ENCODE measurements at regions not wholly inside any gene's neighbourhood (a gene's known extent, or its start where the extent isn't known, plus 50 kb on each side); places are given as distances from the start of the nearest gene placed in this dataset.
"Not testable (repeated sequence)": the region's sequence is repeated elsewhere in the genome, so short reads cannot be mapped to it uniquely, and the experiment has no call there.

GRCh38 chrX:55142206-55142918, 53.5 kb downstream of the PAGE2 start:
- no peak for DNase-seq (ENCODE audit: low read depth)

DNA sequence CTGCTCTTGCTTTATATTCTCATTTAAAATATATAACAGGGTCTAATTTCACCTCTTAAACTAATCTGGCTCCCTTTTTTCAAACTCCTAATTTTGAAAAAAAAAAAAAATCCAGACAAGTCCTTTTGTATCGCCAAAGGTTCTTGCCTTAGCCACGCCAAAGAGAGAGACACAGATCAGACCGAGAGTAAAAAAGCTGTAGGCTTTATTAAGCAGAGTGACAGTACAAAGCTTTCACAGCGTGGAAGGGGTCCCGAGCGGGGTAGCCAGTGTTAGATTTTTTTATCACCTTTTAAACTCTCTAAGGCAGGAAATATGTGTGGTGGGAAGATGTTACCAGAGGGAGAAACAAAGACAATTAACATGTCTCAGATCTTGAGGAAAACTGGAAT, 54.1 kb downstream of the PAGE2 start:
- no peak for DNase-seq (ENCODE audit: low read depth)

DNA sequence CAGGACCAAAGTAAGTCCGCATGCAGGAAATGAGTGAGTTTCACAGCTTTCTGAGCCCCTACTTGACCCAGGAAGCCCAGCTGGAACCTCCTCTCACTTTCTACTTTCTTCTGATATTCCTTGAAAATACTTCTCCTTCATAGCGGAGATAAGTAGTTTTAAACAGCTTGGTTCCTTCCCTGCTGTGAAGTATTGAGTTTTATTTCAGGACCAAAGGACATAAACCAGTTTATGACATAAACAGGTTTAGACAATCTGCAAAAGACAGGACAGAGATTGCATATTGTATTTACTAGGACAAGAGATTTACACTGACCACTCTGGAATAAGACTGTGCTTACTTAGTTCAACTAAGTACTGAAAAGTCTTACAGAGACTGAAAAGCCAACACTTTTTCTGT, 54.8 kb downstream of the PAGE2 start:
- DNase-seq (ENCODE audit: low read depth) = no peak

GRCh38 chrX:55144697-55145096, 55.9 kb downstream of the PAGE2 start:
- no peak for DNase-seq (ENCODE audit: low read depth)

DNA sequence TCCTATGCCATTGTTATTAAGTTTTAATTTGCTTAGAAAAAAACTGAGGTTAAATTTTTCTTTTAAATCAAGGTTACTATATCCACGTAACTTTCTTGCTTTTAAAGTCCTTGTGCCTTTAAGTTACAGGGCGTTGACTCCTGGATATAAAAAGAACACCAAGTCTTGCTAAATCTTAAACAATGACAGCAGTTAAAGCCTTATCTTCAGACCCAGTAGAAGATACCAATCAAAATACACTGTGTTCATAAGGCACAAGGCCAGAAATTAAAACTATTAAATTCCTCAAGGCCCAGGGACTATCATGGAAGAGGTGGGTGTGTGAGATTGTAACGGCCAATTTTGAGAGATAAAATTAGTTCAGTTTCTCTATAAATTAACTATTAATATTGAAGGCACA, 60.4 kb downstream of the PAGE2 start:
- DNase-seq (ENCODE audit: low read depth) = no peak

DNA sequence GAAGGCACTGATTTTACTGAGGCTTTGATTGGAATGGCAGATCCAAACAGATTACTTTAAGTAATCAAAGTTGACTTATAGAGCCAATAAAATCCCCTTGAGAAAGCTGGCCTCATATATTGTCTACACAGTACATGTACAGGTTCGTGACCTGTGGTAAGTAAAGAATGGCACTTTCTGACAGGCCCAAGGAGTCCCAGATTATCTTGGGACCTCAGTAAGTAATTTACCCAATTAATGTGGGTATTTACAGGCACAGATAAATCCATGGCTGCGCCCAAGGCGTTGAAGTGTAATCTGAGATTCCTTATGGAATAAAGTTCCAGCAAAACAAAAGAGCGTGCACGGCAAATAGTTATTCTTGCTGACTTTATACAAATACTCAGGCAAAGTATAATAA, 62.4 kb downstream of the PAGE2 start:
- no peak for DNase-seq (ENCODE audit: low read depth)

GRCh38 chrX:55159551-55159950, 60.6 kb upstream of the PAGE5 start:
- no peak for DNase-seq (ENCODE audit: low read depth)

DNA sequence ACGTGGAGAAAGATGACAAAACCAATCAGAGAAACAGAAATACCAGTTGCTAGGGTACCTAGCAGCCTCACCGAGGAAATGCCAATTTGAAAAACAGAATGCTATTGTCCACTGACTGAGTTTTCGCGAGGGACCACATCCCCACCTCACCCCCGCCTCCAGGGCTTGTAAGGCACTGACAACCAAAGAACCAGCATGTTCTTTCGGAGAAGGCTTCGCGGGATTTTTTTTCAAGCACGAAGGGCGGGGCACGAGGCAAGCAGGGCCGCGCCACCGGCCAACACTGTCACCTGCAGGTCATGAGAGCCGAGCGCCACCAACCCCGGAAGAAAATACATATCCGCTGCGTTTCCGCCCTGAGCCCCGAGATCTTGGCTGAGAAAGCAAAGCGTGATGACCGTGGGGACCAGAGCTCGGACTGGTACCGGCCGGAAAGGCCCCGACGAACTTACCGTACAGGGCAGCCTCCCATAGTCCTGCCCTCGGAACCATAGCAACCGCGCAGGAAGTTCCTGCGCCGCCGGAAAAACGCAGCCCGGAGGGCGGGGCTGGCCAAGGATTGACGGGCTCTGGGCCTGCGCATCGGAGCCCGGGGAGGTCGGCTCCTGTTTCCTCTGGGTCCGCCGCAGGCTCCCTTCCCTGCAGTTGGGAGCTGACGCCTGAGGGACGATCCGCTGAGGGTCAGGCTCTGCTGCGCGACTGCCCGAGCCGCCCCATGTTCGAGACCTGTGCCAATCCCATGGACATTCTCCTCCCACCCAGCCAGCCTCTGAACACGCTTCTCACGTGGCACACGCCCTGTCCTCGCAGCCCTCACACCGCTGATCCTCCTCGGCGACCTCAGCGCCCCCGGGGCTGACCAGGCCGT, 59.2 kb upstream of the PAGE5 start:
- DNase-seq (ENCODE audit: low read depth) = peak; percentile 44

DNA sequence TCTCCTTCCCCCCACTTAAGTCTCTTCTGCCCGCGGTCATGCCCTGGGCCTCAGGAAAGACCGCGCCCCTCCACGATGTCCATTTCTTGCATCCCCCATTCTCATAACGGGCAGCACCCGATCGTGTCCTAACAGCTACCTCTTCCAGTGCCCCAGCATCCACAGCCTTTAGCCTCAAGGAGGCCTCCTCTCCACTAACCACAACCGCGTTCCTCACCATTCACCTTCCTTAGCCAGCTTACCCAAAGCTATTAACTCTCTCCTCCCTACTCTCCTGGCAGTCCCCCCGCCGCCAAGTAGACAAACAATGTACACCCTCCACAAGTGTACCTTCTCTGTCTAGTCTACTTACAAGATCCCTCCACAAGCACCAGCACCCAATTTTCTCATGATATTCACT, 58.6 kb upstream of the PAGE5 start:
- DNase-seq (ENCODE audit: low read depth) = no peak

GRCh38 chrX:55163171-55163570, 57.0 kb upstream of the PAGE5 start:
- DNase-seq (ENCODE audit: low read depth) = no peak

DNA sequence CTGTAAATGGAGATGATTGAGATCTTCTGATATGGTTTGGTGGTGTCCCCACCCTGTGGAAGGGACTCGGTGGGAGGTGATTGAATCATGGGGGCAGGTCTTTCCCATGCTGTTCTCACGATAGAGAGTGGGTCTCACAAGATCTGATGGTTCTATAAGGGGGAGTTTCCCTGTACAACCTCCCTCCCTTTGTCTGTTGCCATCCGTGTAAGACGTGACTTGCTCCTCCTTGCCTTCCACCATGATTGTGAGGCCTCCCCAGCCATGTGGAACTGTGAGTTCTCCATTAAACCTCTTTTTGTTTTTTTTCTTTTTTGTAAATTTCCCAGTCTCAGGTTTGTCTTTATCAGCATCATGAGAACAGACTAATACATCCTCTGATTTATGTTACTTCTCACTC, 55.1 kb upstream of the PAGE5 start:
- not testable (repeated sequence) for DNase-seq (ENCODE audit: low read depth)

GRCh38 chrX:55167124-55167803, 52.9 kb upstream of the PAGE5 start:
- no peak for DNase-seq (ENCODE audit: low read depth)

- DNase-seq (ENCODE audit: low read depth) = no peak
These were observed 52.2 kb upstream of the PAGE5 start for GRCh38 chrX:55167901-55168300.

DNA sequence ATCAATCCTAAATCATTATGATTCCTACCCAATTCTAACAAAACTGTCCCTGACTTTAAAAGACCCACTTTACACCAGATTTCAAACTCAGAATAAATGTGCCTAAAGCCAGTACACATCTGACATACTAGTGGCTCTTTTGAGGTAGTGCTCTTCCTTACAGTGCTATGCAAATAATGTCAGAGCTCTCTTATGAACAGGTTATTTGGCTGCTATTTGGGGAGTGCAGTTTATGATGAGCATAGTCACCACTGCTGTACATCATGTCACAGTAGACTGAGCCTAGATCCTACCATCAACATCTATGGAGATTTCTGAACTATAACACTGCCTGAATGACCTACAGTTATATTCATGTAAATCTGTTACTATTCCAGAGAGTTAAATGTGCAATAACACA, 50.4 kb upstream of the PAGE5 start:
- no peak for DNase-seq (ENCODE audit: low read depth)
